Esophagus squamous epithelium (tissue), 4 donors: ENCODE measurements at regions not wholly inside any gene's neighbourhood (a gene's known extent, or its start where the extent isn't known, plus 50 kb on each side); places are given as distances from the start of the nearest gene placed in this dataset.

Experiments used
- CTCF ChIP-seq, 6 experiments: fragments of 450-650 bp in 4 of 6; fragments of 200-600 bp in 2 of 6; sonication (generic) in 2 of 6; IDR thresholded peaks; one replicate each; pipeline ENCODE4 v1.5.1; 2016 to 2019; ENCODE audit warnings: antibody characterized with exemption in 6 of 6, mild to moderate bottlenecking in 4 of 6, moderate library complexity in 4 of 6
- POLR2A ChIP-seq, 4 donors: fragments of 450-650 bp; IDR thresholded peaks; one replicate each; pipeline ENCODE4 v1.6.1; 2017; ENCODE audit warnings: antibody characterized with exemption in 4 of 4, mild to moderate bottlenecking in 4 of 4, moderate library complexity in 3 of 4

- TF ChIP-seq CTCF (IDR thresholded peaks at IDR 0.05) (peak in 1 of 6 experiments; percentile 29), POLR2A (IDR thresholded peaks at IDR 0.05) (no peak)
Observed at GRCh38 chr12:123075646-123076171, 75.2 kb downstream of the PITPNM2 start.
